Right lung (tissue), 2 donors: ENCODE measurements at regions not wholly inside any gene's neighbourhood (a gene's known extent, or its start where the extent isn't known, plus 50 kb on each side); places are given as distances from the start of the nearest gene placed in this dataset.

ENCODE experiments used
- DNase-seq, 2 donors: peaks; one replicate each; pipeline ENCODE4 v3.0.0-alpha.2; 2013

GRCh38 chr4:15231265-15232091 is 196.4 kb upstream of the C1QTNF7 start:
- DNase-seq, result peak; percentile 65 to 75

GRCh38 chr4:15232366-15233263 is 195.2 kb upstream of the C1QTNF7 start:
- DNase-seq, result no peak

GRCh38 chr4:15233264-15233597 is 194.6 kb upstream of the C1QTNF7 start:
- no peak for DNase-seq

GRCh38 chr4:15233626-15234025 is 194.2 kb upstream of the C1QTNF7 start:
- no peak for DNase-seq

- no peak for DNase-seq
These were observed 193.5 kb upstream of the C1QTNF7 start for GRCh38 chr4:15234116-15234855.

- DNase-seq, result no peak
These were observed 193.0 kb upstream of the C1QTNF7 start for GRCh38 chr4:15234856-15235126.

DNA sequence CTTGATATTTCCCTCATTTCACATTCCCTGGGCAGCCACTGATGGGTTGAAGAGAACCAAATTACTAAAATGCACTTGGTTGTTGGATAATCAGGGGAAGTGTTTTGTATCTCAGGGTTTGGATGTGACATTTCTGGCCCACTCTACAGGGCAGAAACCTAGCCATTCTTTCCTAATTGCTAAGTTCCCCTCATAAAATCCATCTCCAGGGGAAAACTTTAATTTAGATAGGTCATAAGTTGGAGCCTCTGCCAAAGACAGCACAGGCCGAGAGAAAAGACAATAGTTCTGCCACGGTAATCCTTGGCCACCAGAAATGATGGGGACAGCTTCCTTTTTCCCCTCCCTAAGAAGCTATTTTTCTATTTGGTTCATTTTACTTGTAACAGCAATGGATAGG is 192.7 kb upstream of the C1QTNF7 start:
- DNase-seq, result no peak

DNA sequence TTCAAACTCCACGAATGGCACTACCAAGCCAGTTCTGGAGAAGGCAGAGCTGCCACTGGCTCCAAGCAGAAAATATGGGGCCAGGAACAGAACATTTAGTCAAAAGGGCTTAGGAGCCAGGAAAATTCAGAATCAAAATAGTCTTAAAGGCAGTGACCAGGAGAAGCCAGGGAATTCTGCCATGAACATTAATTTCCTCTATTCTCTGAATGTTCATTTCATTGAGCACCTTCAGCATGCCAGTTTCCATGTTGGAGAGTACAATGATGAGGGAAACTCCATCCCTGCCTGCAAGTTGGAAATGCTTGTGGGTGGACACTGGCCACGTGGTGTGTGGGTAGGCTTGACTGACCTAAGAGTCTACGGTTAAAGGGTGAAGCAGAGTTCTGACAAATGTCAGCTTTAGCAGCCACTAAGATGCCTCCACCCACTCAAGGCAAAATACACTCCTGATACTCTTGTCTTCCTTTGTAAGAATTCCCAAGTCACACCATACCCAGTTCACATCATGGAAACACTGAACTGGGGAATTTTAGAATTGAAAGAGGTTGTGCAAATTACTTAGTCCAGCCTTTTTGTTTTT is 190.1 kb upstream of the C1QTNF7 start:
- no peak for DNase-seq

DNA sequence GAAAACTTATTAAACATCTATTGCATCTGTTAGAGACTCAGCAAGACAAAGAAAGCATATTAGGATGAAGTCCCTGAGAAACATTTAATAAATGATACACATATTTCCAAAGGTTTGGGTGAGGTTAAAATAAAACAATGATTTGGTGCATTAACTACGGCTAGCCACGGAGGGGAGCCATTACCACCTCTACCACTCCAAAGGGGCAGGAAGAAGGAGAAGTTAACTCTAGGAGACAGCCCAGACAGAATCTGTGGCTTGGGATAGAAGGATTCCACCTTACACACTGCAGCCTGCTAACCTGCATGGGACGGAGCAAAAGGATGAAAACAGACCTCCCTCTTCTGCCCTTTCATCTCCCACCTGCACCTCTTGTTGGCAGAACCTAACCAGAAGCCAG is 189.1 kb upstream of the C1QTNF7 start:
- DNase-seq, result no peak

GRCh38 chr4:15239866-15240265 is 188.0 kb upstream of the C1QTNF7 start:
- DNase-seq, result no peak

- no peak for DNase-seq
These were observed 187.1 kb upstream of the C1QTNF7 start for GRCh38 chr4:15240764-15241163.

DNA sequence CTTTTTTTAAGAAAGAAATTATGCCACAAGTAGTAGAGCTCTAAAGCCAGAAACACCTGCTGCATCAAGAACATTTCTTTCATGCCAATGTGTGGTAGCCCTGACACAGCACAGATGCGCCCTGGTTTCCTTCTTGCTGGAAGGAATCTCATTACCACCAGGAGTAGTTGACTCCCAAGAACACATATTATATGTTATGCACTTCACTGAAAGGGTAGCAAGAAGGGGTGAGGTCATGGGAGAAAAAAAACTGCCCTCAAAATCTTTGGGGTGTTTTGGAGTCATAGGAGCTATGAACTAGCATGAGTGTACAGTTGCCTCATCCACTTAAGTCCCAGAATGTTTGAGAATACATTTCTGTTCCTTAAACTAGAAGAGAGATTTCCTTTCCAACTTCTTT is 185.8 kb upstream of the C1QTNF7 start:
- no peak for DNase-seq

- no peak for DNase-seq
These were observed 183.5 kb upstream of the C1QTNF7 start for GRCh38 chr4:15244354-15244753.

GRCh38 chr4:15245006-15245530 is 182.8 kb upstream of the C1QTNF7 start:
- no peak for DNase-seq

DNA sequence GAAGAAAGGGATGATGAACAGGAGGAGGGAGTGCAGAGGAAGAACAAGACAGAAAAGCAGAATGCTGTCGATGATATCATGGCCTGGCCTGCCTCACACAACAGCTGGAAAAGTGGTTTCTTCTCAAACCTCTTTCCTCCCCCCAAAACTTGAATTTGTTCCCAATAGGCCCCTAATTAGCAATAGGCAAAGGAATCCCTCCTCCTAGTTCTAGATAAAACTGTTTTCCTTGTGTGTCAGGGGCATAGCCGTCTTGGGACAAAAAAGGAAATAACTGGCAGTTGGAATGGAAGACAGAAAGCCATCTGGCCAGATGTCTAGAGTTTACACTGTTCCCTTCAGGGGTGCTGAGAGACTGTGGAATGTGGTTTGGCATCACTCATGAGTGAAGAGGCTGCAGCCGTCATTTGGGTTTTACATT is 177.8 kb upstream of the C1QTNF7 start:
- peak; percentile 46 to 55 for DNase-seq

DNA sequence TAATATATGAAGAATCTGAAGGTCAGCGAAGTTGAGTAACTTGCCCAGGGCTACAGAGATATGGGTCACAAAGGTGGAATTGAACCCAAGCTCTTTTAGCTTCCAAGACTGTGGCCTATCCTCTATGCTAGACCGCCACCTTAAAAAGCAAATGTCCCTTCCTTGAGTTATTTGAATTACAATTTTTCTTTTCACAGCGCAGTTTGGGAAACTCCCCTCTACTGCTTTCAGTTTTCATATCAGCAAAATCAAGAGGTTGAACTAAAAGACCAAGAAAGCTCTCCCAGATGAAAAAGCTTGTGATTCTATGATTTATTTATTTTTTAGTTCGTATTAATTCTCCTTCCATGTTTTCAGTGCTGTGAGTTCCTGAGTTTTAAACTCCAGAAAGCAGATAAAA is 174.5 kb upstream of the C1QTNF7 start:
- DNase-seq, result no peak

- no peak for DNase-seq
These were observed 173.5 kb upstream of the C1QTNF7 start for GRCh38 chr4:15254236-15254880.

- DNase-seq, result no peak
These were observed 172.3 kb upstream of the C1QTNF7 start for GRCh38 chr4:15255537-15255936.

DNA sequence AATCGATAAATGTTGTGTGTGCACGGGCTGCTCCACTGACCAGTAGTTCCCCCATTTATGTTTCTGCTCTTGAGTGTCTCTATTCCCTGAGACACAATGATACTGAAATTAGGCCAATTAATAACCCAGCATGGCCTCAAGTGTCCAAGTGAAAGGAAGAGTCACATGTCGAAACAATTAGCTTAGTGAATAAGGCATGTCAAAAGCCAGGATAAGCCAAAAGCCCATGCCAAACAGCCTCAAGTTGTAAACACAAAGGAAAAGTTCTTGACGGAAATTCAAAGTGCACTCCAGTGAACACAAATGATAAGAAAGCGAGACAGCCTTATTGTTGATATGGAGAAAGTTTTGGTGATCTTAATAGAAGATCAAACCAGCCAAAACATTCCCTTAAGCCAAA is 167.1 kb upstream of the C1QTNF7 start:
- no peak for DNase-seq

DNA sequence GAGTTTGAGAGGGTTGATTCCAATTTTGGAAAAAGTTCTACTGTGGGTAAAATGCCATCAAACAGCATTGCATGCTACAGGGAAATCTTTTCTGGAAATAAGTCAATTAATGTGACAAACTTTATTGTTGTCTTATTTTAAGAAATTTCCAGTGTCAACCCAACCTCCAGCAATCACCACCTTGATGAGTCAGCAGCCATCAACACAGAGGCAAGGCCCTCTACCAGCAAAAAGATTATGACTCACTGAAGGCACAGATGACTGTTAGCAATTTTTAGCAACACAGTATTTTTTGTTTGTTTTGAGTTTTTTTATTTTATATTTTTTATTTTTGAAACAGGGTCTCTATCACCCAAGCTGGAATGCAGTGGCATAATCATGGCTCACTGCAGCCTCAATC is 165.4 kb upstream of the C1QTNF7 start:
- DNase-seq, result no peak

GRCh38 chr4:15270201-15270600 is 157.6 kb upstream of the C1QTNF7 start:
- no peak for DNase-seq

GRCh38 chr4:15286041-15286440 is 141.8 kb upstream of the C1QTNF7 start:
- no peak for DNase-seq
